Adrenal gland (tissue), 5 donors: ENCODE measurements at regions not wholly inside any gene's neighbourhood (a gene's known extent, or its start where the extent isn't known, plus 50 kb on each side); places are given as distances from the start of the nearest gene placed in this dataset.
"Not testable (repeated sequence)": the region's sequence is repeated elsewhere in the genome, so short reads cannot be mapped to it uniquely, and the experiment has no call there.

Experiments used
- POLR2A ChIP-seq, 2 donors: fragments of 450-650 bp; IDR thresholded peaks; one replicate each; pipeline ENCODE4 v1.6.1; 2017; ENCODE audit warnings: antibody characterized with exemption in 2 of 2, mild to moderate bottlenecking in 2 of 2, moderate library complexity in 1 of 2
- TF ChIP-seq, protein P1 (sequence below), 6 experiments: fragments of 450-650 bp in 4 of 6; fragments of 200-600 bp in 2 of 6; sonication (generic) in 1 of 6; IDR thresholded peaks; 1 replicate in 5 of 6; 2 replicates in 1 of 6; pipeline versions ENCODE4 v1.5.1 to v1.8.0; 2016 to 2021; ENCODE audit warnings: antibody characterized with exemption in 6 of 6, mild to moderate bottlenecking in 2 of 6, moderate library complexity in 1 of 6
- donor health status: DM: no; HTN: no; CAD: no.

DNA sequence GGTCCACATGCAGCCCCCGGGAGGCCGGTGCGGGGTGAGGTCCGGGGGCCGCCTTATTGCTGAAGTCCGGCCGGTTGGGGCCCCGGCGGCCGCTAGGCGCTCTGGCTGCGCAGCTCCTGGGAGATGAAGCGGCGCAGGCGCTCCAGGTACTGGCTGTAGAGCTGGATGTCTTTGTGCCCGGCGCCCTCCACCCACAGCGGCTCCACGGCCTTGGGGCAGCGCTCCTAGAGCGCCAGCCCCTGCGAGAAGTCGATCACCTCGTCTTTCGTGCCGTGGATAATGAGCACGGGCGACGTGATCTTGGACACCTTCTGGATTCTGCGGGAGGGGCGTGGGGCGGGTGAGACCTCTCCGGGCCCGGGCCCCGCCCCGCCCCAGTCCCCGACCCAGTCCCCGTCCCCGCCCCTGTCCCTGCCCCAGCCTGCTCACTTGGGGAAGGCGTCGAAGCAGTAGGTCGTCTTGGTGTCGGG is 76.3 kb downstream of the GOLGA8F start:
- TF ChIP-seq, protein P1, sequence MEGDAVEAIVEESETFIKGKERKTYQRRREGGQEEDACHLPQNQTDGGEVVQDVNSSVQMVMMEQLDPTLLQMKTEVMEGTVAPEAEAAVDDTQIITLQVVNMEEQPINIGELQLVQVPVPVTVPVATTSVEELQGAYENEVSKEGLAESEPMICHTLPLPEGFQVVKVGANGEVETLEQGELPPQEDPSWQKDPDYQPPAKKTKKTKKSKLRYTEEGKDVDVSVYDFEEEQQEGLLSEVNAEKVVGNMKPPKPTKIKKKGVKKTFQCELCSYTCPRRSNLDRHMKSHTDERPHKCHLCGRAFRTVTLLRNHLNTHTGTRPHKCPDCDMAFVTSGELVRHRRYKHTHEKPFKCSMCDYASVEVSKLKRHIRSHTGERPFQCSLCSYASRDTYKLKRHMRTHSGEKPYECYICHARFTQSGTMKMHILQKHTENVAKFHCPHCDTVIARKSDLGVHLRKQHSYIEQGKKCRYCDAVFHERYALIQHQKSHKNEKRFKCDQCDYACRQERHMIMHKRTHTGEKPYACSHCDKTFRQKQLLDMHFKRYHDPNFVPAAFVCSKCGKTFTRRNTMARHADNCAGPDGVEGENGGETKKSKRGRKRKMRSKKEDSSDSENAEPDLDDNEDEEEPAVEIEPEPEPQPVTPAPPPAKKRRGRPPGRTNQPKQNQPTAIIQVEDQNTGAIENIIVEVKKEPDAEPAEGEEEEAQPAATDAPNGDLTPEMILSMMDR (IDR thresholded peaks at IDR 0.05) = not testable (repeated sequence)
- not testable (repeated sequence) for TF ChIP-seq POLR2A (IDR thresholded peaks at IDR 0.05)
